ENCODE measurements at regions not wholly inside any gene's neighbourhood (a gene's known extent, or its start where the extent isn't known, plus 50 kb on each side); places are given as distances from the start of the nearest gene placed in this dataset.

DNA sequence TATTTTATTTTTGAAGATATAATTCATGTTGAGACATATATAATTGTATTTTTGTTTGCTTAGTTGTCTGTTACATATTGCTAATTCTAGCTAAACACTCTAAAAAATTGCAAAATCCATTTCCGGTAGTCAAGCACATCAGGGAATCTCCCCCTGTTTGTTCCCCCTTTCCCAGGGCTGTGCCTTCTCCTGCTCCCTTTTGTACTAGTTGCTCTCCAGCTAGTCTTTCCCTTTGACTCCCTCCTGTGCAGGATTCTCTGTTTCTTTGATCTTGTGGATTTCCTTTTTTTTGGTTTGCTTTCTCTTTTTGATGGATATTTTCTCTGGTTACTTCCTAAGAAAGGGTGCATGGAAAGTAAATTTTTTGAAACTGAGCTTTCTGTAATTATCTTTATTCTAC lies 188.1 kb upstream of the PLET1 start:
- TF ChIP-seq, protein P1, sequence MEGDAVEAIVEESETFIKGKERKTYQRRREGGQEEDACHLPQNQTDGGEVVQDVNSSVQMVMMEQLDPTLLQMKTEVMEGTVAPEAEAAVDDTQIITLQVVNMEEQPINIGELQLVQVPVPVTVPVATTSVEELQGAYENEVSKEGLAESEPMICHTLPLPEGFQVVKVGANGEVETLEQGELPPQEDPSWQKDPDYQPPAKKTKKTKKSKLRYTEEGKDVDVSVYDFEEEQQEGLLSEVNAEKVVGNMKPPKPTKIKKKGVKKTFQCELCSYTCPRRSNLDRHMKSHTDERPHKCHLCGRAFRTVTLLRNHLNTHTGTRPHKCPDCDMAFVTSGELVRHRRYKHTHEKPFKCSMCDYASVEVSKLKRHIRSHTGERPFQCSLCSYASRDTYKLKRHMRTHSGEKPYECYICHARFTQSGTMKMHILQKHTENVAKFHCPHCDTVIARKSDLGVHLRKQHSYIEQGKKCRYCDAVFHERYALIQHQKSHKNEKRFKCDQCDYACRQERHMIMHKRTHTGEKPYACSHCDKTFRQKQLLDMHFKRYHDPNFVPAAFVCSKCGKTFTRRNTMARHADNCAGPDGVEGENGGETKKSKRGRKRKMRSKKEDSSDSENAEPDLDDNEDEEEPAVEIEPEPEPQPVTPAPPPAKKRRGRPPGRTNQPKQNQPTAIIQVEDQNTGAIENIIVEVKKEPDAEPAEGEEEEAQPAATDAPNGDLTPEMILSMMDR (IDR thresholded peaks at IDR 0.05), result no peak
- TF ChIP-seq POLR2A (IDR thresholded peaks at IDR 0.05), result no peak

Measured in testis (tissue), 2 donors.